GM18517 (cell line): ENCODE measurements at regions not wholly inside any gene's neighbourhood (a gene's known extent, or its start where the extent isn't known, plus 50 kb on each side); places are given as distances from the start of the nearest gene placed in this dataset.

Source experiments
- ATAC-seq: cut with Tn5 transposase; IDR thresholded peaks from one replicate; pipeline ENCODE4 v1.9.1; 2021; ENCODE audit warnings: mild to moderate bottlenecking, moderate library complexity; ENCODE audit not compliant: unreplicated experiment

- no peak for ATAC-seq
These were observed 137.4 kb upstream of the RPL10L start for GRCh38 chr14:46788994-46789393.

GRCh38 chr14:46782281-46782680, 130.7 kb upstream of the RPL10L start:
- no peak for ATAC-seq

- ATAC-seq, result peak; percentile 92
These were observed 117.7 kb upstream of the RPL10L start for GRCh38 chr14:46769292-46769691.

GRCh38 chr14:46747001-46747652, 95.5 kb upstream of the RPL10L start:
- ATAC-seq, result no peak

GRCh38 chr14:46734286-46734685, 82.7 kb upstream of the RPL10L start:
- no peak for ATAC-seq

- no peak for ATAC-seq
These were observed 65.6 kb upstream of the RPL10L start for GRCh38 chr14:46717211-46717610.
